ENCODE measurements at regions not wholly inside any gene's neighbourhood (a gene's known extent, or its start where the extent isn't known, plus 50 kb on each side); places are given as distances from the start of the nearest gene placed in this dataset.

DNA sequence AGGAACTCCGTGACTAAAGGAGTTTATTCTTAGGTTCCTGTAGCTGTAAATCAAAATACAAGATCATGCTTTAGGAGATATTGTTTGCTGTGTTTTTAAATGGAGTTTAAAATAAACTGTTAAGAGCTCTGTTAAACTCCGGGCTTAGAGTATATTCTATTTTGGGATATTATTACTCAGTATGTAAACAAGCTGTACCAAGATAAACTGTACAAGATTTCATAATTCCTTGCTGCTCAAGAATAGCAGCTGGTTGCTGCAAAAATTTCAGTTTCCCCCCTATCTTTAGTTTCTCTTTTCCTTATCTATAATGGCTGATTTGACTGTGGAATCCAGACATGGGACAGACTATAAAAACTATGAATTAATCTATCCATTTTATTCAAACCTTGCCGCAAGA lies 215.7 kb downstream of the HTR7 start:
- Histone ChIP-seq H3K4me3 (ENCODE audit: control extremely low read depth in 1 of 5, extremely low read depth in 1 of 5, insufficient read depth in 1 of 5, low read depth in 2 of 5, low read length in 4 of 5) (no peak overlapping the region), H3K36me3 (replicated peaks in 1 of 2; ENCODE audit: control extremely low read depth in 1 of 2, control insufficient read depth in 1 of 2, extremely low read depth in 1 of 2, insufficient read depth in 2 of 2, low read length in 1 of 2) (no peaks in the 10 kb centered on the region), H3K9me3 (ENCODE audit: control extremely low read depth in 1 of 3, control insufficient read depth in 2 of 3, insufficient read depth in 1 of 3, low read length in 2 of 3) (no peaks in the 10 kb centered on the region), H3K79me2 (ENCODE audit: control insufficient read depth, insufficient read depth, low read length) (no peaks in the 10 kb centered on the region), H3K9ac (ENCODE audit: low read length) (no peak overlapping the region), H2AFZ (ENCODE audit: insufficient read depth, low read depth, low read length, poor library complexity, severe bottlenecking) (no peak overlapping the region), H3K4me2 (replicated peaks; ENCODE audit: low read depth, low read length, poor library complexity, severe bottlenecking) (no peak overlapping the region), H3K27ac (ENCODE audit: low read length in 2 of 2) (no peak overlapping the region), H3K27me3 (replicated peaks in 1 of 4; ENCODE audit: control extremely low read depth in 1 of 4, control insufficient read depth in 3 of 4, insufficient read depth in 4 of 4, low read length in 3 of 4) (no peaks in the 10 kb centered on the region), H4K20me1 (ENCODE audit: control insufficient read depth, insufficient read depth, low read length, poor library complexity, severe bottlenecking) (no peaks in the 10 kb centered on the region), H3K4me1 (ENCODE audit: control insufficient read depth in 2 of 2, insufficient read depth in 2 of 2, low read length in 2 of 2) (no peaks in the 10 kb centered on the region)
- CTCF ChIA-PET = no interaction called here
- POLR2A ChIA-PET = no interaction called here
- Mint-ChIP-seq H3K27me3 (no peaks in the 10 kb centered on the region), H3K4me1 (no peaks in the 10 kb centered on the region), H3K4me3 (no peak overlapping the region), H3K9me3 (ENCODE audit: insufficient read depth) (peaks cover 5% of the 10 kb centered on the region), H3K27ac (no peak overlapping the region)
- no peak for TF ChIP-seq EZH2 (IDR thresholded peaks at IDR 0.05; ENCODE audit: borderline replicate concordance, insufficient read depth, low read depth, low read length, poor library complexity, severe bottlenecking)
- TF ChIP-seq, protein P1, sequence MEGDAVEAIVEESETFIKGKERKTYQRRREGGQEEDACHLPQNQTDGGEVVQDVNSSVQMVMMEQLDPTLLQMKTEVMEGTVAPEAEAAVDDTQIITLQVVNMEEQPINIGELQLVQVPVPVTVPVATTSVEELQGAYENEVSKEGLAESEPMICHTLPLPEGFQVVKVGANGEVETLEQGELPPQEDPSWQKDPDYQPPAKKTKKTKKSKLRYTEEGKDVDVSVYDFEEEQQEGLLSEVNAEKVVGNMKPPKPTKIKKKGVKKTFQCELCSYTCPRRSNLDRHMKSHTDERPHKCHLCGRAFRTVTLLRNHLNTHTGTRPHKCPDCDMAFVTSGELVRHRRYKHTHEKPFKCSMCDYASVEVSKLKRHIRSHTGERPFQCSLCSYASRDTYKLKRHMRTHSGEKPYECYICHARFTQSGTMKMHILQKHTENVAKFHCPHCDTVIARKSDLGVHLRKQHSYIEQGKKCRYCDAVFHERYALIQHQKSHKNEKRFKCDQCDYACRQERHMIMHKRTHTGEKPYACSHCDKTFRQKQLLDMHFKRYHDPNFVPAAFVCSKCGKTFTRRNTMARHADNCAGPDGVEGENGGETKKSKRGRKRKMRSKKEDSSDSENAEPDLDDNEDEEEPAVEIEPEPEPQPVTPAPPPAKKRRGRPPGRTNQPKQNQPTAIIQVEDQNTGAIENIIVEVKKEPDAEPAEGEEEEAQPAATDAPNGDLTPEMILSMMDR (IDR thresholded peaks at IDR 0.05) = no peak
- WGBS (ENCODE audit: insufficient coverage) = 60% methylated on average over 1 of the region's 3 CpGs
- intact Hi-C loops (cut with micrococcal nuclease) = no loop called here
- ATAC-seq (ENCODE audit: low read depth) = no peak
- no peak for DNase-seq

DNA sequence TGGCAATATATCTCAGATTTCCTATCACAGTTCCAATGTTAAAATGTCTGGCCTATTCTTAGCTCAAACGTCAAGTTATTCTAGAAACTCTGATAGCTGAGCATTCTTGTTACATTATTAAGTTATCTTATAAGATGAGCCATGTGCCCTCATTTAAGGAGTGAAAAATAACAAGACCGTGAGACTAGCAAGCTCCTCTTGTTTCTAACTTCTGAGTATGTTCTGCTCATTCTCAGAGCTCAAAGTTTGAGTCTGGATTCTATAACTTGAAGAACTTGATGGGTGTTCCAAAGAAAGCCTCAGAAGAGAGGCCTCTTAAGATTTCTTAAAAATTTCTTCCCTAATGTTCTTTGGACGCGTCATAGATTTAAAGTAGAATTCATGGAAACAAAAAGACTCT lies 215.2 kb downstream of the HTR7 start:
- Mint-ChIP-seq H3K27me3 (no peaks in the 10 kb centered on the region), H3K4me3 (no peak overlapping the region), H3K9me3 (ENCODE audit: insufficient read depth) (peaks cover 5% of the 10 kb centered on the region), H3K4me1 (no peaks in the 10 kb centered on the region), H3K27ac (no peak overlapping the region)
- TF ChIP-seq, protein P1 (IDR thresholded peaks at IDR 0.05) = no peak
- no peak for TF ChIP-seq EZH2 (IDR thresholded peaks at IDR 0.05; ENCODE audit: borderline replicate concordance, insufficient read depth, low read depth, low read length, poor library complexity, severe bottlenecking)
- no peaks in the 10 kb centered on the region for H3K79me2 ChIP-seq (ENCODE audit: control insufficient read depth, insufficient read depth, low read length)
- H2AFZ ChIP-seq (ENCODE audit: insufficient read depth, low read depth, low read length, poor library complexity, severe bottlenecking) = no peak overlapping the region
- DNase-seq (no peak), ATAC-seq (ENCODE audit: low read depth) (no peak)
- WGBS (ENCODE audit: insufficient coverage) = no CpG with 5 or more reads among the region's 4 CpGs
- no peaks in the 10 kb centered on the region for H3K27me3 ChIP-seq (replicated peaks in 1 of 4; ENCODE audit: control extremely low read depth in 1 of 4, control insufficient read depth in 3 of 4, insufficient read depth in 4 of 4, low read length in 3 of 4)
- ChIA-PET CTCF (no interaction called here), POLR2A (no interaction called here)
- H3K9ac ChIP-seq (ENCODE audit: low read length) = no peak overlapping the region
- no peaks in the 10 kb centered on the region for H3K9me3 ChIP-seq (ENCODE audit: control extremely low read depth in 1 of 3, control insufficient read depth in 2 of 3, insufficient read depth in 1 of 3, low read length in 2 of 3)
- H3K27ac ChIP-seq (ENCODE audit: low read length in 2 of 2) = no peak overlapping the region
- H3K36me3 ChIP-seq (replicated peaks in 1 of 2; ENCODE audit: control extremely low read depth in 1 of 2, control insufficient read depth in 1 of 2, extremely low read depth in 1 of 2, insufficient read depth in 2 of 2, low read length in 1 of 2) = no peaks in the 10 kb centered on the region
- H3K4me2 ChIP-seq (replicated peaks; ENCODE audit: low read depth, low read length, poor library complexity, severe bottlenecking) = no peak overlapping the region
- H3K4me3 ChIP-seq (ENCODE audit: control extremely low read depth in 1 of 5, extremely low read depth in 1 of 5, insufficient read depth in 1 of 5, low read depth in 2 of 5, low read length in 4 of 5) = no peak overlapping the region
- H3K4me1 ChIP-seq (ENCODE audit: control insufficient read depth in 2 of 2, insufficient read depth in 2 of 2, low read length in 2 of 2) = no peaks in the 10 kb centered on the region
- intact Hi-C loops (cut with micrococcal nuclease) = no loop called here
- H4K20me1 ChIP-seq (ENCODE audit: control insufficient read depth, insufficient read depth, low read length, poor library complexity, severe bottlenecking) = no peaks in the 10 kb centered on the region

Data from B cell (primary cell).